Upper lobe of left lung (tissue), 6 donors: ENCODE measurements at regions not wholly inside any gene's neighbourhood (a gene's known extent, or its start where the extent isn't known, plus 50 kb on each side); places are given as distances from the start of the nearest gene placed in this dataset.

Experiments used
- ATAC-seq, 2 donors: fragments of 200-7000 bp; cut with Tn5 transposase; one replicate each; pipeline ENCODE4 v1.9.1; 2022; ENCODE audit warnings: mild to moderate bottlenecking in 2 of 2, moderate library complexity in 2 of 2; ENCODE audit not compliant: low FRiP score in 2 of 2
- DNase-seq, 2 donors: peaks; one replicate each; pipeline ENCODE4 v3.0.0-alpha.2; 2019 to 2020
- H3K27ac ChIP-seq, 4 donors: fragments of 200-600 bp; sonication (generic); one replicate each; pipeline ENCODE4 v1.5.1; 2016 to 2019
- H3K27me3 ChIP-seq, 4 donors: fragments of 200-600 bp; sonication (generic); one replicate each; pipeline ENCODE4 v1.5.1; 2017 to 2019
- H3K36me3 ChIP-seq, 4 donors: fragments of 200-600 bp; sonication (generic); one replicate each; pipeline ENCODE4 v1.5.1; 2016 to 2019
- H3K4me1 ChIP-seq, 4 donors: fragments of 200-600 bp; sonication (generic); one replicate each; pipeline ENCODE4 v1.5.1; 2018 to 2019
- H3K4me3 ChIP-seq, 4 donors: fragments of 200-600 bp; sonication (generic); one replicate each; pipeline ENCODE4 v1.5.1; 2017 to 2019; ENCODE audit warnings: mild to moderate bottlenecking in 2 of 4, moderate library complexity in 1 of 4
- H3K9me3 ChIP-seq, 4 donors: fragments of 200-600 bp; sonication (generic); one replicate each; pipeline ENCODE4 v1.5.1; 2018 to 2019
- EP300 ChIP-seq, 4 donors: sonication (generic); formaldehyde crosslinking; IDR thresholded peaks; one replicate each; pipeline ENCODE4 v1.5.1; 2017; ENCODE audit warnings: antibody characterized with exemption in 4 of 4, control low read depth in 2 of 4
- POLR2A ChIP-seq, 4 donors: fragments of 450-650 bp; IDR thresholded peaks; one replicate each; pipeline ENCODE4 v1.5.1; 2016 to 2017; ENCODE audit warnings: antibody characterized with exemption in 4 of 4, mild to moderate bottlenecking in 2 of 4
- POLR2AphosphoS5 ChIP-seq, 2 donors: sonication (generic); formaldehyde crosslinking; IDR thresholded peaks; one replicate each; pipeline ENCODE4 v1.5.1; 2017; ENCODE audit warnings: antibody characterized with exemption in 2 of 2
- WGBS, 2 donors: methylation state at CpG; one replicate each; pipeline ENCODE4 v1.1.5; 2017 to 2018; 5-methylcytosine and 5-hydroxymethylcytosine counted together
- TF ChIP-seq, protein P1 (sequence below), 6 experiments: fragments of 450-650 bp in 4 of 6; fragments of 200-600 bp in 2 of 6; sonication (generic) in 2 of 6; IDR thresholded peaks; one replicate each; pipeline ENCODE4 v1.5.1; 2016 to 2019; ENCODE audit warnings: antibody characterized with exemption in 6 of 6
- donor health status: DM: no; HTN: no; CAD: no; lungs with moderate emphysema.
- donor health status: DM: no; HTN: yes; CAD: no; lungs with severe emphysema.

DNA sequence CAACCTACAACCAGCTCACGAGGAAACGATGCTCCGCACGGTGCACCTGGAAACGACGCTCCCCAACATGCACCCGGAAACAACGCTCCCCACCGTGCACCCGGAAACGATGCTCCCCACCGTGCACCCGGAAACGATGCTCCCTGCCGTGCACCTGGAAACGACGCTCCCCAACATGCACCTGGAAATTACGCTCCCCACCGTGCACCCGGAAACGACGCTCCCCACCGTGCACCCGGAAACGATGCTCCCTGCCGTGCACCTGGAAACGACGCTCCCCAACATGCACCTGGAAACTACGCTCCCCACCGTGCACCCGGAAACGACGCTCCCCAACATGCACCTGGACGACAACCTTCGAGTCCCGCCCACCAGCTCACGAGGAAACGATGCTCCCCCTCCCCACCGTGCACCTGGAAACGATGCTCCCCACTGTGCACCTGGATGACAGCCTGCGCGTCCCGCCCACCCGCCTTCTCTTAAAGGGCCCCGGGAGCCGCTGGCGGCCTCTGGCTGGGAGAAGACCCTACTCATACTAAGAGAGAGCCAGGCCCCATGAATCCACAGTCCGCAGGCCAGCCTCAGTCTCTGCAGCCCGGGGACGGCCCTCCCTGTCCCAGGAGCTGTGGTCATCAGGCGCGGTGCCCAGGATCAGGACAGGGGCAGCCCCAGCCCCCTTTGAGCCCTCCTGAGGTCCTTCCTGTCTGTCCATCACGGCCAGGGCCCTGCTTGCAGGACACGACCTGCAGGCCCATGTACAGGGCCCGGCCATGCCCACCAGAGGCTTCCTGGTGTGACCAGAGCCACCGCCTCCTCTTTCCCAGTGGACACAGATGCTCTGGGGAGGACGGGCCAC lies 98.3 kb downstream of the PDGFA start:
- ATAC-seq (no peak), DNase-seq (peak in 1 of 2 donors; percentile 78)
- TF ChIP-seq, protein P1, sequence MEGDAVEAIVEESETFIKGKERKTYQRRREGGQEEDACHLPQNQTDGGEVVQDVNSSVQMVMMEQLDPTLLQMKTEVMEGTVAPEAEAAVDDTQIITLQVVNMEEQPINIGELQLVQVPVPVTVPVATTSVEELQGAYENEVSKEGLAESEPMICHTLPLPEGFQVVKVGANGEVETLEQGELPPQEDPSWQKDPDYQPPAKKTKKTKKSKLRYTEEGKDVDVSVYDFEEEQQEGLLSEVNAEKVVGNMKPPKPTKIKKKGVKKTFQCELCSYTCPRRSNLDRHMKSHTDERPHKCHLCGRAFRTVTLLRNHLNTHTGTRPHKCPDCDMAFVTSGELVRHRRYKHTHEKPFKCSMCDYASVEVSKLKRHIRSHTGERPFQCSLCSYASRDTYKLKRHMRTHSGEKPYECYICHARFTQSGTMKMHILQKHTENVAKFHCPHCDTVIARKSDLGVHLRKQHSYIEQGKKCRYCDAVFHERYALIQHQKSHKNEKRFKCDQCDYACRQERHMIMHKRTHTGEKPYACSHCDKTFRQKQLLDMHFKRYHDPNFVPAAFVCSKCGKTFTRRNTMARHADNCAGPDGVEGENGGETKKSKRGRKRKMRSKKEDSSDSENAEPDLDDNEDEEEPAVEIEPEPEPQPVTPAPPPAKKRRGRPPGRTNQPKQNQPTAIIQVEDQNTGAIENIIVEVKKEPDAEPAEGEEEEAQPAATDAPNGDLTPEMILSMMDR (IDR thresholded peaks at IDR 0.05): no peak
- TF ChIP-seq POLR2A (IDR thresholded peaks at IDR 0.05) (no peak), EP300 (IDR thresholded peaks at IDR 0.05) (no peak), POLR2AphosphoS5 (IDR thresholded peaks at IDR 0.05) (no peak)
- no peaks in the 10 kb centered on the region for H3K36me3 ChIP-seq
- no peak overlapping the region for H3K4me3 ChIP-seq
- no peaks in the 10 kb centered on the region for H3K4me1 ChIP-seq
- H3K9me3 ChIP-seq: peaks cover 0 to 22% (median 11%) of the 10 kb centered on the region in 4 donors
- no peak overlapping the region for H3K27ac ChIP-seq
- H3K27me3 ChIP-seq: no peaks in the 10 kb centered on the region
- WGBS, 2 donors: 70 to 75% methylated on average over 40 to 57 of the region's 57 CpGs

DNA sequence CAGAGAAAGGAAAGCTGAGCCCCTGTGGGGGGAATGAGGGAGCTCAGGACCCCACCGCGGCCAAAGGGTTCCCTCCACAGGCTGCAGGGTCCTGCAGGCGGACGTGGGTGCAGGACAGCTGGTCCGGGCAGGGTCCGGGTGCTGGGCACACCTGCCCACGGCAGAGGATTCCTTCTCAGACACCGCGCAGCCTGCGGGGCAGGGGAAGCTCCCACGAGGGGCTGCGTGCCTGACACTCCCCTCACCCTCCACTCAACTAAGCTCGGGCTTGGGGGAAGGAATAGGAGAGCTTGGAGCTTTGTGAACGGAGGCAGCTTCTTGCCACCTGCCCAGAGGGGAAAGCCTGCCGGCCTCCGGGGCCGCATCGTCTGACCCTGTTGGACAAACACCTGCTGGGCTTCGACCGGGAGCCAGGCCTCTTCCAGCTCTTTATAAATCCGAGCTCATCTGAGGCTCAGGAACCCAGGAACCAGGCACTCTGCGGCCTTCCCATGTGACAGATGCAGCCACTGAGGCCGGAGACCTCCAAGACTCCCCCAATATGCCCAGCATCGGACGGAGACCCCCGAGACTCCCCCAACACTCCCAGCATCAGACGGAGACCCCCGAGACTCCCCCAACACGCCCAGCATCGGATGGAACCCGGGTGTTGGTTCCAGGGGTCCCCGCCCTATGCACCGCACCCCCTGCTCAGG lies 97.3 kb downstream of the PDGFA start:
- TF ChIP-seq, protein P1 (IDR thresholded peaks at IDR 0.05): no peak
- TF ChIP-seq EP300 (IDR thresholded peaks at IDR 0.05) (no peak), POLR2AphosphoS5 (IDR thresholded peaks at IDR 0.05) (no peak), POLR2A (IDR thresholded peaks at IDR 0.05) (no peak)
- H3K9me3 ChIP-seq: peaks cover 0 to 16% (median 8%) of the 10 kb centered on the region in 4 donors
- 83 to 87% methylated on average over 16 to 33 of the region's 33 CpGs for WGBS, 2 donors
- H3K36me3 ChIP-seq: no peaks in the 10 kb centered on the region
- H3K4me1 ChIP-seq: no peaks in the 10 kb centered on the region
- H3K27me3 ChIP-seq: no peaks in the 10 kb centered on the region
- peak in 1 of 2 donors; percentile 59 for DNase-seq
- no peak for ATAC-seq
- no peak overlapping the region for H3K4me3 ChIP-seq
- no peak overlapping the region for H3K27ac ChIP-seq

DNA sequence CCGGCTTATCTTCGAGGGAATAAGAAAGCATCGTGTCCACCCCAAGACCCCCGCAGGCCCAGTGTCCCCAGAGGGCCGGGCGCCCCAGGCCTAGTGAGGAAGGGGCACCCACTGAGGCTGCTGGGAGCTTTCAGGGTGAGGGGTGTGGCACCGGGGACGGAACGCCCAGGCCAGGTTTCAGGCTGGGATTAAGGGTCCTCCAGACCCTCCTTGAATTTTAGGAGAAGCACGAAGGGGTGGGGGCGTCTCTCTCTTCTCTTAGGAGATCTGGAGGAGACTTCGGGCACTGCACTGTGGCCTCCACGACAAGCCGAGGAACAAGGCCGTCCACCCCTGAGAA lies 96.8 kb downstream of the PDGFA start:
- no peaks in the 10 kb centered on the region for H3K27me3 ChIP-seq
- TF ChIP-seq, protein P1 (IDR thresholded peaks at IDR 0.05): no peak
- TF ChIP-seq POLR2A (IDR thresholded peaks at IDR 0.05) (no peak), POLR2AphosphoS5 (IDR thresholded peaks at IDR 0.05) (no peak), EP300 (IDR thresholded peaks at IDR 0.05) (no peak)
- peaks cover 0 to 11% (median 3%) of the 10 kb centered on the region in 4 donors for H3K9me3 ChIP-seq
- 75 to 81% methylated on average over 2 to 15 of the region's 15 CpGs for WGBS, 2 donors
- DNase-seq (peak in 1 of 2 donors; percentile 64), ATAC-seq (no peak)
- H3K36me3 ChIP-seq: no peaks in the 10 kb centered on the region
- H3K27ac ChIP-seq: no peak overlapping the region
- H3K4me1 ChIP-seq: no peaks in the 10 kb centered on the region
- H3K4me3 ChIP-seq: no peak overlapping the region

DNA sequence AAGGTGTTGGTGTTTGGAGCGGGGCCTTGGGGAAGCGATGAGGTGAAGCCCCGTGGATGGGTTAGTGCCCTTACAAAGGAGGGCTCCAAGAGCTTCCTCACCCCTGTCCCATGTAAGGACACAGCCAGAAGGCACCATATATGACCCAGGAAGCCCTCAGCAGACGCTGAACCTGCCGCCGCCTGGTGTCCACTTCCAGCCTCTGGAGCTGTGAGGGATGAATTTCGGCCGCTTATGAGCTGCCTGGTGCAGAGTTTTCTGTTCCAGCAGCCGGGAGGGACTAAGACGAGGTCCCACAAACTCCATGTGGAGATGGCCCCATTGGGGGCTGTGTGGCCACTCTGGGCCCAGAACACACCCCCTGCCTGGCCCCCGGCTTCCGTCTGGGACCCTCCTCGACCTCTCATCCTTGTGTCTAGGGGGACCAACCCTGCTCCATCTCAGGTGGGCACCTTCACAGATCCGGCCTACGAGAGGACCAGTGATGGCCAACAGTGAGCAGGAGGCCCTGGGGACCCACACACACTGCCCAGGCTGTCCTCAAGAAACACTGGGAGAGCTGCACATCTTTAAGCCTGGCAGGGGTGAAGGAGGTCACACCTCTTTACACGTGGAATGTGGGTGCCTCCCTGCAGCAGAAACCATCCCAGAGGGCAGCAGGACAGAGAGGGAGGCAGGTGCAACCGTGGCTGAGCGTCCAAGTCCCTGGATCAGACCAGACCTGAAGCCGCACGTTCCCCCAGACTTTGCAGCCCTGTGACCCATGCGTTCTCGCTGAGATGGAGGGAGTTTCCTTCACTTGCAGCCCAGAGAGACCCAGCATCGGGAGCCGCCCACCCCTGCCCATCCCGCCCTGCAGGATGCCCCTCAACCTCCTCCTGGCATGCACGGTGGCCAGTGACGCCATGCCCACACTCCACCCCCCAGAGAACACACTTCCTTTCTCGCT lies 96.1 kb downstream of the PDGFA start:
- 78 to 84% methylated on average over 12 to 27 of the region's 28 CpGs for WGBS, 2 donors
- Histone ChIP-seq H3K4me3 (no peak overlapping the region), H3K36me3 (no peaks in the 10 kb centered on the region), H3K27ac (no peak overlapping the region), H3K27me3 (no peaks in the 10 kb centered on the region), H3K4me1 (no peaks in the 10 kb centered on the region), H3K9me3 (peaks cover 0 to 4% (median 0%) of the 10 kb centered on the region in 4 donors)
- TF ChIP-seq, protein P1 (IDR thresholded peaks at IDR 0.05): no peak
- TF ChIP-seq EP300 (IDR thresholded peaks at IDR 0.05): no peak
- TF ChIP-seq POLR2AphosphoS5 (IDR thresholded peaks at IDR 0.05): no peak
- TF ChIP-seq POLR2A (IDR thresholded peaks at IDR 0.05): no peak
- ATAC-seq (peak in 1 of 2 donors; percentile 1), DNase-seq (peak in 1 of 2 donors; percentile 42)
